Medulla oblongata (tissue), 1 donor: ENCODE measurements at regions not wholly inside any gene's neighbourhood (a gene's known extent, or its start where the extent isn't known, plus 50 kb on each side); places are given as distances from the start of the nearest gene placed in this dataset.
"Not testable (repeated sequence)": the region's sequence is repeated elsewhere in the genome, so short reads cannot be mapped to it uniquely, and the experiment has no call there.

Experiments
- DNase-seq: peaks from one replicate; pipeline ENCODE4 v3.0.0-alpha.2; 2015; ENCODE audit errors: extremely low spot score

DNA sequence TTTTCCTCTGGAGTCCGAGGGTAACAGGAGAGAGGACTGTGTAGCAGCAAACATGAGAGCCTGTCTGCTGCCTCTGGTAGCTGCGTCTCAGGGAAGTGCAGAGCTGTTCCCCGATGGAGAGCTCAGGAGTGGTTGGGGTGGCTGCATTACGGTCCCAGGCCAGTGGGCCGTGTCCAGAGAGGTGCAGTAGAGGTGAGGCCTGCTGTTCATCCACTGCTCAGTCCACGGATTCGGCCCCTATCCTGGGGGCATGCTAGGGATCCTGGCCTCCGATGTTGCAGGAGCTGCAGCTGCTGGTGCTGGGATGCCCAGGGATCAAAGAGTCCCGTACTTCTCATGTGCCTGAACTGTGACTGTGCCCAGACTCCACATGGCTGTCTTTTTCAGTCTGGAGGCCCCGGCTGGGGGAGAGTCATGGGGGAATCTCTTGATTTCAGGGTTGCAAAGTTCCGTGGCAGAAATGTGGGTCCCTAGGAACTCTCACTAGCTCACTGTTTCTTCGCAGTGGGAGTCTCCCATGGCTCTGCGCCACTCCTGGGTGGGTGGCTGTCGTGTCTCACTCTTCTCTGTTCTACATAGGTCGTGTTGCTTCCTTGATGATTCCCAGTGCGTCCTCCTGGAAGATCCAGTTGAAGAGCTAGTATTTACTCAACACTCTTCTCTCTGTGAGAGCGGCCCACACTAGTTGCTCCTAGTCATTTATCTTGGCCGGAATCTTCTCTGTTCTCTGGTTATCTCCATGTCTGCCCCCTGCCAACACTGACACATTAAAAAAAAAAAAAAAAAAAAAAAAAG is 109.5 kb upstream of the CENPE start:
- peak; percentile 30 for DNase-seq

DNA sequence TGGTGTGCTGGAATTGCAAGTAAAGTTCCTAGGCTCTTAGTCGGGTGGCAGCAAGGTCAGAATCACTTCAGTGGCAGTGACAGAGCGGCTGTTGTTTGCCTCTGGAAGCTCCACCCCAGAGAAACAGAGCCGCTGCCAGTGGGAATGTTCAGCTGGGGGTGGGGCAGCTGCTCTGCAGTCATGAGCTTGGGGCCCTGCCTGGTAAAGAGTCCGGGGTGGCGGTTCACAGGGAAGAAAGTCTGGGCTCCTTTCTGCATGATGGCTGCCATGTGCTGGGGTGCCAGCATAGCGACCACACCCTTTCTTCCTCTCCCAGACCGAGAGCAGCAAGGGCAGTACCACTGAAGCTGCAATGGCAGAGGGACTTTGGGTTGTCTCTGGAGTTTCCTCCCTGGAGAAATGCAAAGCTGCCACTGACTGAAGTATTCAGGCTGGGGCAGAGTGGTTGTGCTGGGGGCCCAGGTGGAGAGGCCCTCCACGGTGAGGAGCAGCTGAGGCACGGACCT is 108.8 kb upstream of the CENPE start:
- DNase-seq: peak; percentile 89

GRCh38 chr4:103305355-103305754 is 107.2 kb upstream of the CENPE start:
- no peak for DNase-seq

- no peak for DNase-seq
Observed at GRCh38 chr4:103303011-103303410, 104.9 kb upstream of the CENPE start.

DNA sequence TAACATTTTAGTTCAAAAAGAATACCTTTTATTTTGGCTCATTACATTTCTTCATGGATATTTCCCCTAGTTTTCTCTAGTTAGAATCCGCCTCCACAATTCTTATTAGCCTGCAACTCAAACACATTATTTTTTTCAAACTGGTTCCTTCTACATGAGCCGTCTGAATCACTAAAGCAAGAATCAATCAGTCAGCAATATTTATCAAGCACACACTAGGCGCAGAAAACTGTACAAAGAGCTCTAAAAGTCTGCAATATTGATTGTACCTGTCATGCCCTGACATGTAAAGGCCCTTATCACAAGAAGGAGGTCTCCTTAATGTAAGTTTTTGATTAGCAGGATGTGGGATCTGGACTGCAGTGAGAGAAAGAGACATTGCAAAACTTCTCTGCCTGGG is 94.8 kb upstream of the CENPE start:
- DNase-seq: no peak

- DNase-seq: no peak
Observed at GRCh38 chr4:103292373-103292772, 94.2 kb upstream of the CENPE start.

GRCh38 chr4:103289186-103289585 is 91.0 kb upstream of the CENPE start:
- no peak for DNase-seq

DNA sequence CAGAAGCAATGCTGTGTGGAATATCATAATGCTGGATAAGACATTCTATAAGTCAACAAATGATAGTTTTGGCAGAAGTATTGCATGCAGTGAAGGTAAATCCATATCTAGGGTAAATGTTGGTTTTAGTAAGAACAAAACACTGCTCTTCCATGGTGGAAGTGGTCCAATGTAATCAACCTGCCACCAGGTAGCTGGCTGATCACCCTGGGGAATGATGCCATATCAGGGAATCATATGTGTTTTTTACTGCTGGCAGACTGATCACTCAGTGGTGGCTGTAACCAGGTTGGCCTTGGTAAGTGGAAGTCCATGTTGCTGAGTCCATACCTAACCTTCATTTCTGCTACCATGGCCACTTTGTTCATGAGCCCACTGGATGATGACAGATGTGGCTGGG is 74.0 kb upstream of the CENPE start:
- DNase-seq: no peak

GRCh38 chr4:103268746-103269145 is 70.6 kb upstream of the CENPE start:
- no peak for DNase-seq

DNA sequence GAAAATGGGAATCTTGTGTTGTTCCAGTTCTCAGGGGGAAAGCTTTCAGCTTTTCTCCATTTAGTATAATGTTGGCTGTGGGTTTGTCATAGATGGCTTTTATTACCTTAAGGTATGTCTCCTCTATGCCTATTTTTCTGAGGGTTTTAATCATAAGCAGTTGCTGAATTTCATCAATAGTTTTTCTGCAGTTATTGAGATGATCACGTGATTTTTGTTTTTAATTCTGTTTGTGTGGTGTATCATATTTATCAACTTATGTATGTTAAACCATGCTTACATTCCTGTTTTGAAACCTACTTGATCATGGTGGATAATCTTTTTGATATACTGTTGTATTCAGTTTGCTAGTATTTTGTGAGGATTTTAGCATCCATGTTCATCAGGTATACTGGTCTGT is 66.8 kb upstream of the CENPE start:
- no peak for DNase-seq

DNA sequence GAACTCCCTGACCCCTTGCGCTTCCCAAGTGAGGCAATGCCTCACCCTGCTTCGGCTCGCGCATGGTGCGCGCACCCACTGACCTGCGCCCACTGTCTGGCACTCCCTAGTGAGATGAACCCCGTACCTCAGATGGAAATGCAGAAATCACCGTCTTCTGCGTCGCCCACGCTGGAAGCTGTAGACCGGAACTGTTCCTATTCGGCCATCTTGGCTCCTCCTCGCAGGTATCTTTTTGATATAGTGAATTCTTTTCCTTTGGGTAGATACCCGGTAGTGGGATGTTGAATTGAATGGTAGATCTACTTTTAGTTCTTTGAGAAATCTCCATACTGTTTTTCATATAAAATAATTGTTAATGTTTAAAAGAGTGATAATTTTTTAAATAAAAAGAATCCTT is 57.9 kb upstream of the CENPE start:
- not testable (repeated sequence) for DNase-seq
